ENCODE measurements at regions not wholly inside any gene's neighbourhood (a gene's known extent, or its start where the extent isn't known, plus 50 kb on each side); places are given as distances from the start of the nearest gene placed in this dataset.

- no peak overlapping the region for H2AK5ac ChIP-seq (ENCODE audit: low read depth, low read length)
- no peak overlapping the region for H2AFZ ChIP-seq (ENCODE audit: low read length)
- no CpG with 5 or more reads among the region's 6 CpGs for WGBS, 2 donors (ENCODE audit: extremely low coverage in 2 of 2, insufficient read length in 2 of 2, insufficient replicate concordance in 1 of 2)
- DNase-seq (ENCODE audit: low spot score) = no peak
- no peak overlapping the region for H2BK15ac ChIP-seq (ENCODE audit: low read length)
- H3K9me3 ChIP-seq (replicated peaks in 1 of 2; ENCODE audit: control insufficient read depth in 2 of 2, insufficient read depth in 1 of 2, low read depth in 1 of 2, low read length in 2 of 2) = peaks cover 0 to 2% of the 10 kb centered on the region in 2 donors
- H4K91ac ChIP-seq (ENCODE audit: low read depth, low read length, poor library complexity) = no peak overlapping the region
- H3K4ac ChIP-seq (ENCODE audit: low read length) = peak overlapping the region; percentile 86
- peak overlapping the region; percentile 87 for H4K8ac ChIP-seq (ENCODE audit: low read depth, low read length)
- peaks cover 0 to 2% of the 10 kb centered on the region in 2 donors for H3K36me3 ChIP-seq (replicated peaks in 1 of 2; ENCODE audit: control insufficient read depth in 2 of 2, insufficient read depth in 2 of 2, low read length in 2 of 2)
- H3K27ac ChIP-seq (replicated peaks; ENCODE audit: low read length) = no peak overlapping the region
- peak overlapping the region; percentile 66 for H3K9ac ChIP-seq (ENCODE audit: low read depth, low read length, poor library complexity)
- peak overlapping the region; percentile 92 for H3K23ac ChIP-seq (ENCODE audit: low read depth, low read length, poor library complexity)
- peak overlapping the region; percentile 61 for H3K18ac ChIP-seq (ENCODE audit: low read length)
- H3K14ac ChIP-seq (ENCODE audit: low read length) = peak overlapping the region; percentile 99
- H3K4me1 ChIP-seq (ENCODE audit: control insufficient read depth in 2 of 2, insufficient read depth in 1 of 2, low read depth in 1 of 2, low read length in 2 of 2) = peaks cover 0 to 2% of the 10 kb centered on the region in 2 donors
- peak overlapping the region in 1 of 2 donors; percentile 76 for H3K4me3 ChIP-seq (ENCODE audit: low read length in 2 of 2)
- H3K4me2 ChIP-seq (ENCODE audit: insufficient read depth, low read length, poor library complexity, severe bottlenecking) = no peak overlapping the region
- H3K79me1 ChIP-seq (ENCODE audit: low read depth, low read length) = peaks cover 1% of the 10 kb centered on the region
- H2BK120ac ChIP-seq (ENCODE audit: low read depth, low read length) = no peak overlapping the region
- peaks cover 0 to 17% (median 2%) of the 10 kb centered on the region in 3 experiments for H3K27me3 ChIP-seq (ENCODE audit: control insufficient read depth in 3 of 3, insufficient read depth in 3 of 3, low read depth in 1 of 3, low read length in 3 of 3)
- H2BK12ac ChIP-seq (ENCODE audit: low read length) = no peak overlapping the region
- H2BK5ac ChIP-seq (ENCODE audit: low read length) = no peak overlapping the region
These were observed 198.3 kb downstream of the USP12 start for GRCh38 chr13:26973295-26973694.

- Histone ChIP-seq H2BK5ac (ENCODE audit: low read length) (no peak overlapping the region), H2AK5ac (ENCODE audit: low read depth, low read length) (no peak overlapping the region), H2BK12ac (ENCODE audit: low read length) (no peak overlapping the region), H3K27ac (replicated peaks; ENCODE audit: low read length) (no peak overlapping the region), H3K18ac (ENCODE audit: low read length) (no peak overlapping the region), H3K4me3 (ENCODE audit: low read length in 2 of 2) (peak overlapping the region in 1 of 2 donors; percentile 59), H3K14ac (ENCODE audit: low read length) (no peak overlapping the region), H3K4me1 (ENCODE audit: control insufficient read depth in 2 of 2, insufficient read depth in 1 of 2, low read depth in 1 of 2, low read length in 2 of 2) (peaks cover 0 to 6% of the 10 kb centered on the region in 2 donors), H4K8ac (ENCODE audit: low read depth, low read length) (no peak overlapping the region), H3K79me1 (ENCODE audit: low read depth, low read length) (peaks cover 1% of the 10 kb centered on the region), H2BK15ac (ENCODE audit: low read length) (no peak overlapping the region), H4K91ac (ENCODE audit: low read depth, low read length, poor library complexity) (no peak overlapping the region), H2AFZ (ENCODE audit: low read length) (no peak overlapping the region), H3K27me3 (ENCODE audit: control insufficient read depth in 3 of 3, insufficient read depth in 3 of 3, low read depth in 1 of 3, low read length in 3 of 3) (peaks cover 0 to 27% (median 2%) of the 10 kb centered on the region in 3 experiments), H3K4me2 (ENCODE audit: insufficient read depth, low read length, poor library complexity, severe bottlenecking) (no peak overlapping the region), H3K36me3 (replicated peaks in 1 of 2; ENCODE audit: control insufficient read depth in 2 of 2, insufficient read depth in 2 of 2, low read length in 2 of 2) (peaks cover 0 to 2% of the 10 kb centered on the region in 2 donors), H3K4ac (ENCODE audit: low read length) (no peak overlapping the region), H3K9ac (ENCODE audit: low read depth, low read length, poor library complexity) (no peak overlapping the region), H2BK120ac (ENCODE audit: low read depth, low read length) (no peak overlapping the region), H3K23ac (ENCODE audit: low read depth, low read length, poor library complexity) (no peak overlapping the region), H3K9me3 (replicated peaks in 1 of 2; ENCODE audit: control insufficient read depth in 2 of 2, insufficient read depth in 1 of 2, low read depth in 1 of 2, low read length in 2 of 2) (peaks cover 0 to 2% of the 10 kb centered on the region in 2 donors)
- 100% methylated on average over 1 of the region's 10 CpGs; no CpG with 5 or more reads in 1 of the 2 donors for WGBS, 2 donors (ENCODE audit: extremely low coverage in 2 of 2, insufficient read length in 2 of 2, insufficient replicate concordance in 1 of 2)
- peak; percentile 21 for DNase-seq (ENCODE audit: low spot score)
These were observed 199.4 kb downstream of the USP12 start for GRCh38 chr13:26971990-26972887.

- no peak overlapping the region for H3K4ac ChIP-seq (ENCODE audit: low read length)
- peaks cover 0 to 2% of the 10 kb centered on the region in 2 donors for H3K36me3 ChIP-seq (replicated peaks in 1 of 2; ENCODE audit: control insufficient read depth in 2 of 2, insufficient read depth in 2 of 2, low read length in 2 of 2)
- no peak for DNase-seq (ENCODE audit: low spot score)
- H3K23ac ChIP-seq (ENCODE audit: low read depth, low read length, poor library complexity) = no peak overlapping the region
- no peak overlapping the region for H3K4me3 ChIP-seq (ENCODE audit: low read length in 2 of 2)
- H3K4me2 ChIP-seq (ENCODE audit: insufficient read depth, low read length, poor library complexity, severe bottlenecking) = no peak overlapping the region
- no peak overlapping the region for H2BK5ac ChIP-seq (ENCODE audit: low read length)
- no peak overlapping the region for H2BK15ac ChIP-seq (ENCODE audit: low read length)
- H3K9me3 ChIP-seq (replicated peaks in 1 of 2; ENCODE audit: control insufficient read depth in 2 of 2, insufficient read depth in 1 of 2, low read depth in 1 of 2, low read length in 2 of 2) = peaks cover 0 to 2% of the 10 kb centered on the region in 2 donors
- no peak overlapping the region for H4K91ac ChIP-seq (ENCODE audit: low read depth, low read length, poor library complexity)
- peak overlapping the region; percentile 25 for H3K18ac ChIP-seq (ENCODE audit: low read length)
- H2AFZ ChIP-seq (ENCODE audit: low read length) = peak overlapping the region; percentile 29
- no peak overlapping the region for H3K27ac ChIP-seq (replicated peaks; ENCODE audit: low read length)
- peak overlapping the region; percentile 1 for H2AK5ac ChIP-seq (ENCODE audit: low read depth, low read length)
- H3K27me3 ChIP-seq (ENCODE audit: control insufficient read depth in 3 of 3, insufficient read depth in 3 of 3, low read depth in 1 of 3, low read length in 3 of 3) = peaks cover 0 to 50% (median 2%) of the 10 kb centered on the region in 3 experiments
- no CpG with 5 or more reads among the region's 22 CpGs for WGBS, 2 donors (ENCODE audit: extremely low coverage in 2 of 2, insufficient read length in 2 of 2, insufficient replicate concordance in 1 of 2)
- H3K9ac ChIP-seq (ENCODE audit: low read depth, low read length, poor library complexity) = no peak overlapping the region
- H4K8ac ChIP-seq (ENCODE audit: low read depth, low read length) = no peak overlapping the region
- H2BK120ac ChIP-seq (ENCODE audit: low read depth, low read length) = peak overlapping the region; percentile 53
- H3K79me1 ChIP-seq (ENCODE audit: low read depth, low read length) = peaks cover 1% of the 10 kb centered on the region
- H3K4me1 ChIP-seq (ENCODE audit: control insufficient read depth in 2 of 2, insufficient read depth in 1 of 2, low read depth in 1 of 2, low read length in 2 of 2) = peaks cover 0 to 8% of the 10 kb centered on the region in 2 donors
- H3K14ac ChIP-seq (ENCODE audit: low read length) = no peak overlapping the region
- no peak overlapping the region for H2BK12ac ChIP-seq (ENCODE audit: low read length)
These were observed 202.9 kb downstream of the USP12 start for GRCh38 chr13:26968431-26969341.

Measured in neuronal stem cell (in vitro differentiated cells).